Activated CD8-positive, alpha-beta memory T cell treated with anti-CD3 and anti-CD28 coated beads, Interleukin-2, amount 50 U/mL, for 4 hours (primary cell): ENCODE measurements at regions not wholly inside any gene's neighbourhood (a gene's known extent, or its start where the extent isn't known, plus 50 kb on each side); places are given as distances from the start of the nearest gene placed in this dataset.

ENCODE experiments used
- DNase-seq: peaks from one replicate; pipeline ENCODE4 v3.0.0-alpha.2; 2020

- DNase-seq = no peak
Observed at GRCh38 chr1:56019472-56019871, 559.9 kb downstream of the PLPP3 start.

GRCh38 chr1:56017336-56017735 is 562.0 kb downstream of the PLPP3 start:
- DNase-seq = no peak

- DNase-seq = no peak
Observed at GRCh38 chr1:56003846-56004245, 575.5 kb downstream of the PLPP3 start.

GRCh38 chr1:56002231-56002630 is 577.1 kb downstream of the PLPP3 start:
- DNase-seq = no peak

- no peak for DNase-seq
Observed at GRCh38 chr1:56000424-56000823, 578.9 kb downstream of the PLPP3 start.

- no peak for DNase-seq
Observed at GRCh38 chr1:55997536-55997935, 581.8 kb downstream of the PLPP3 start.

- no peak for DNase-seq
Observed at GRCh38 chr1:55993646-55994318, 585.6 kb downstream of the PLPP3 start.

- no peak for DNase-seq
Observed at GRCh38 chr1:55990007-55990406, 589.4 kb downstream of the PLPP3 start.

GRCh38 chr1:55988963-55989452 is 590.4 kb downstream of the PLPP3 start:
- no peak for DNase-seq

GRCh38 chr1:55987491-55988249 is 591.7 kb downstream of the PLPP3 start:
- DNase-seq = no peak

GRCh38 chr1:55986003-55986402 is 593.4 kb downstream of the PLPP3 start:
- no peak for DNase-seq

GRCh38 chr1:55981010-55981650 is 598.2 kb downstream of the PLPP3 start:
- no peak for DNase-seq

- no peak for DNase-seq
Observed at GRCh38 chr1:55980582-55980981, 598.8 kb downstream of the PLPP3 start.

- no peak for DNase-seq
Observed at GRCh38 chr1:55974714-55975441, 604.5 kb downstream of the PLPP3 start.

- no peak for DNase-seq
Observed at GRCh38 chr1:55970526-55971110, 608.7 kb downstream of the PLPP3 start.

GRCh38 chr1:55969322-55969721 is 610.0 kb downstream of the PLPP3 start:
- DNase-seq = no peak

GRCh38 chr1:55968661-55969060 is 610.7 kb downstream of the PLPP3 start:
- DNase-seq = no peak

GRCh38 chr1:55965981-55966461 is 613.3 kb downstream of the PLPP3 start:
- no peak for DNase-seq

GRCh38 chr1:55962472-55962871 is 616.9 kb downstream of the PLPP3 start:
- no peak for DNase-seq

GRCh38 chr1:55959136-55959548 is 620.2 kb downstream of the PLPP3 start:
- no peak for DNase-seq

- DNase-seq = no peak
Observed at GRCh38 chr1:55958498-55958897, 620.9 kb downstream of the PLPP3 start.

GRCh38 chr1:55957276-55957675 is 622.1 kb downstream of the PLPP3 start:
- no peak for DNase-seq
